DMS153 treated with DMSO at 0.1 percent for 48 hours (cell line): ENCODE measurements at regions not wholly inside any gene's neighbourhood (a gene's known extent, or its start where the extent isn't known, plus 50 kb on each side); places are given as distances from the start of the nearest gene placed in this dataset.
A peak's percentile ranks its signal among the peaks of the same experiment; 100 is the strongest.

ENCODE experiments used
- DNase-seq: peaks from one replicate; lab custom pipeline; 2025; ENCODE audit not compliant: unreplicated experiment; lab: John Stamatoyannopoulos, UW

DNA sequence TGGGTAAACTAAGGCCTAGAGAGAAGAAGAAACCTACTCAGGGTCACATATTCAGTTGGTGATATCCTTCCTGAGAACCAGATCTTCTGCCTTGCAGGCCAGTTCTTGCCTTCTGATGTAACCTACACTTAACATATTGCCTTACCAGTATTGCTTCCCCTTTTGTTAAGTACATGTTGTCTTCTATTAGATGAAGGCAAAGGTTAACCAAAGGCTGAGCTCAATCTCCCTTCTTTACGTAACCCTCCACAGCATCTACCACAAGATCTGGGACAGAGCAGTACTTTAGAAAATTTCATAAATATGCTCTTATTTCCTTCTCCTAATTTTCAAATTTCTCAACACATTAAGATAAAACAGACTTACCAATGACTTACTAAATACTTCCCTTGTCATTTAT lies 474.4 kb downstream of the SH2D1A start:
- DNase-seq = no peak

GRCh38 chrX:124827258-124827845 lies 481.0 kb downstream of the SH2D1A start:
- no peak for DNase-seq

DNA sequence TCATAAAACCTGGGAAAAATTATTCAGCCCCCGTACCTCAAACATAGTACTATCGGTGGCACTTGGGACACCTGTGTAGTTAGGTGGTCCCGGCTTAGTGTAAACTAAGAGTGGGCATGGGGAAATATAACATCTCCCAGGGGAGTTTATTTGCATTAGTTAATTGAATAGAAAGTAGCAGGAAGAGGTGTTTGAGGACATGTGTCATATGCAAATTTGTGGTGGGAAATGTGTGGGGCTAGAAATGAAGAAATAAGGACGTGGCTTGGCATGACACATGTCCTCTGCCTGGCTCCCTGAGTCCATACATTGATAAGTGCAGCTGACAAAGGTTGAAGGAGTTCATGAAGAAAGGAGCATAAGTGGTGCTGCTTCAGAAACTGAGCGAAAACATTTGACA lies 483.6 kb downstream of the SH2D1A start:
- DNase-seq = no peak

DNA sequence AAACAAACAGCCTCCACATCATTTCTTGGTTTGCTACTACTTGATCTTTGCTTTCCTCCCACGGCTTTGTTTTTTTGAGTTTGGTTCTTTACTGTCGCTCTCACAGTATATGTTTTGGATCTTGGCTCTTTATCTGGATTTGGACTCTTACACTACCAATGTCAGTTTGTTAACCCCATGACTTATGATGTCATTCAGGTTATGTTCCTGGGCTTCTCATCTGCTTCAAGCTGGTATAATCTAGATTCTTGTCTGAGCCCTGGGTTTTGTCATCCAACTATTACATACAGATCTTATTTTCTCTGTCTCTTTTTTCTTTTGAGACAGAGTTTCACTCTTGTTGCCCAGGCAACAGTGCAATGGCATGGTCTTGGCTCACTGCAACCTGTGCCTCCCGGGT lies 482.9 kb upstream of the TEX13C start:
- no peak for DNase-seq

DNA sequence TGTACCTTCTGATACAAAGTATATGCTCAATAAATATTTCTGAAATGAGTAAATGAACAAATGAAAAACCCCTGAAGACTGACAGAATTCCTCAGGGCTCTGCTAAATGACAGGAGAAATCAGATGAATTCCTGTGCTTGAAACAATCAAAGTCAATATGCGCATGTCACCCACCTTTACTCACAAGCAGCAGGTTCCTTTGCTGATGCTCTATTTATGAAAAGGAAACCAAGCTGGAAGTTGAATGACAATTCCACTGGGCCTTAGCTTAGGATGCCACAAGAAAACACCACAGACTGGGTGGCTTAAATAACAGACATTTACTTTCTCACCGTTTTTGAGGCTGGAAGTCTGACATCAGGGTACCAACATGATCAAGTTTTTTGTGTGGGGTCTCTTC lies 477.5 kb upstream of the TEX13C start:
- DNase-seq = no peak

GRCh38 chrX:124860736-124861135 lies 458.9 kb upstream of the TEX13C start:
- DNase-seq = no peak

DNA sequence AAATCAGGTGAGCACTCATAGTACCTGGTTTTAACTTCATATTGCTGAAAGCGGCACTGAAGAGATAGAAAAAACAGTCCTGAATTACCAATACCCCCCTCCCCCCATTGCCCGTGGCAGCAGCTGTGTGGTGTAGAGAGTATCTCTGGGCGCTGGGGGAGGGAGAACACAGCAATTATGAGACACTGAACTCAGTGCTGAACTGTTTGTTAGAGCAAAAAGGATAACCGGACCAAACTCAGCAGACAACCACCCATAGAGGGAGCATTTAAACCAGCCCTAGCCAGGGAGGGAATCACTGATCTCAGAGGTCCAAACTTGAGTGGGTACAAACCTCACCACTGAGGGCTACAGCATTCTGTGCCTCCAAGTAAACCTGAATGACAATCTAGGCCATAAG lies 457.4 kb upstream of the TEX13C start:
- DNase-seq = no peak

- no peak for DNase-seq
Measured at GRCh38 chrX:124863303-124863702, 456.4 kb upstream of the TEX13C start.

DNA sequence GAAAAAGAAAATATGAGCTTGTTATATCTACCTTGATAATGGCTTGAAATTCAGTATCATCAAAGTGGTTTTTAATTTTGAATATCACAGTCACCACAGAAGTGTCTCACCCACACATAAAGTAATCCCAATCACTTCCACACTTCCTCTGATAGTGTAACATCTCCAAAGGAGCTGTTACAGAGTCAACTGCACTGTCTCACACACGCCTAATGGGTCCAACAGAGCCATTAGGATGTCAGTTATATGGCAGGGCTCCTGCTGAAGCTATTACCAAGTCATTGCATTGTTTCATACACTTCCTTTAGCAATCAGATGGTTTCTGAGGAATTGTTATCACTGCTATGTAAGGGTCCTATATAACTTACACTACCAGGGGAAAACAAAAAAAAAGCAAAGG lies 432.1 kb upstream of the TEX13C start:
- DNase-seq = no peak

DNA sequence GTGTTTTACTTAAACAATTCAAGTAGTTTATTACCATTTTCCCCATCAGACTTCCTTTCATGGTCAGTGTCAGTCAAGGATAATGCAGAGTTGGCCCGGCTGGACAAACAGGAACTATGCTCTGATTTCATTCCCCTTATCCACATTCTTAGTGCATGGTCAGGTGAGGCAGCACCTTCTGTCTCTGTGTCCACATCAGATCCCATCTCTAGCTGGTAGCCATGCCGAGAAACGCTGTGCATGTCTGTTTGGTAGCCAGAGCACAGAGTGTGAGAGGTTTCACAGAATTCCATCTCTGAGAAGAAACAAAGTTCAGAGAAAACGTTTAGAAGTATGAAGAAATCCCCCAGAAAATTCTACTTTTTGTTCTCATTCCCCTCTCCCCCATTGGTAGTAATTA lies 423.7 kb upstream of the TEX13C start:
- no peak for DNase-seq

GRCh38 chrX:124902953-124903352 lies 416.7 kb upstream of the TEX13C start:
- no peak for DNase-seq

GRCh38 chrX:124910611-124911010 lies 409.1 kb upstream of the TEX13C start:
- no peak for DNase-seq

DNA sequence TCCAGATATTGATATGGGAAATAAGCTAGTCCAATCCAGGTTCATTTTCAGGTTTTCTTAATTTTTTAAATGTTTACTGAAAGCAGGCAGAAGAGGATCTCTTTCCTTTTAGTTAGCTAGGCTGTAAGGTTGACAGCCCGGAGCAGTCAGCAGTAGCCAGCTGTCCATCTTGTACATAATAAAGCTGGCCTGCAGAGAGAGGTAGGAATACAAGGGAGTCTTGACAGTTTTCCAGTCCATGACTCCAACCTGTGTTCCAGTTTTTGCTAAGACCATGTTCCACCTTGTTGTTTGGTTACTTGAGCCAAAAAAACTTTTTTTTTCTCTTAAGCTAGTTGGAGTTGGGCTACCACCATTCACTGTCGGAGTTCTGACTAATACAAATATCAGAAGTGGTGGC lies 402.7 kb upstream of the TEX13C start:
- no peak for DNase-seq

GRCh38 chrX:124925681-124926080 lies 394.0 kb upstream of the TEX13C start:
- DNase-seq = peak; percentile 19

DNA sequence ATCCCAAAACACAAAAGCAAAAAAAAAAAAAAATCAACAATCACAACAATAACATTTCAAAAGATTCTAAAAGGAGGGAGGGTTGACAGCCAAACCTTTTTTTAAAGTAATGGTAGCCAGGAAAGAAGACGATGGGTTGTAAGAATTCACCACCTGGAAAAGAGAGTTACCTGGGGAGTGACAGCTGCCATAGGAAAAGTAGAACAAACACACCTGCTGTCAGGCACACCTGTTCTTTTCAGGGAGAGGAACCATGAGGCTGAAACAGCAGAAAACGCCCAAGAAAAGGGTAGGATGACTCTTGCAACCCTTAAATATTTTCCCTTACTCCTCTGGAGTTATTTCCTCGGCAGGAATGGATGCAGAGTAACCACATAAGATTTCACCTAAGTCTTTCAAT lies 388.4 kb upstream of the TEX13C start:
- peak; percentile 57 for DNase-seq

DNA sequence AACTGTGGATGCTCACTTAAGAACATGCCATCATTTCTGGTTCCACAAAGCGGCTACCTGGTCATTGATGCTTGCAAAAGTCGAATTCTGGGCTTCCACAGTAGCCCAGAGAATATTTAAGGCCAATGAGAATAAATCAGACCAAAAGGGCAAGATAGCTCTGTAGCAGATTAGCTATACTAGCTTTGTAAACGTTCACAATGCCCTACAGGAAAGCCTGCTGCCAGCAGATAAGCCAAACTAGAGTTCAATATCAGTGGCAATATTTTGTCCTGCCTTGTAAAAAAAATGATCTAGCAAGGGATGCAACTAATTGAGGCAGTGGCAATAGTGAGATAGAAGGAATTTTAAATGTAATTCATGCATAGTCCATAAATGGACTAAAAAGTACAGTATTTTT lies 387.7 kb upstream of the TEX13C start:
- no peak for DNase-seq

DNA sequence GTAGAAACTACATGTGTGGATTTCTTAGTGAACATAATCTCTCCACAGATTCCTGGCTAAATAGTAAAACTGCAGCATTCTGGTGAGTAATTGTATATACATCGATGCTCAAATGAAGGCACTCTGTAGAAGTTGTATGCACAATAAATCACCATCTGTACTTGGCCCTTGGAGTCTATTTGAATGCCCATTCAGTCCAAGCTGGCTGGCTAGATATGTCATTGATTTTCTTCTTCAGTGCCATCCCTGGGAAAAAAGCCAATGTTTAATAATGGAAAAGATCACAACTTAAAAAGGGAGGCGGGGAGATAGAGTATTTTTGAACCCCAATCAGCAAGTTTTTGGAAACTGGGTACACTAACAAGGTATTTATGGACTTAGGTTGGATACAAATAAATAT lies 381.0 kb upstream of the TEX13C start:
- DNase-seq = no peak

GRCh38 chrX:124940531-124940930 lies 379.1 kb upstream of the TEX13C start:
- no peak for DNase-seq

DNA sequence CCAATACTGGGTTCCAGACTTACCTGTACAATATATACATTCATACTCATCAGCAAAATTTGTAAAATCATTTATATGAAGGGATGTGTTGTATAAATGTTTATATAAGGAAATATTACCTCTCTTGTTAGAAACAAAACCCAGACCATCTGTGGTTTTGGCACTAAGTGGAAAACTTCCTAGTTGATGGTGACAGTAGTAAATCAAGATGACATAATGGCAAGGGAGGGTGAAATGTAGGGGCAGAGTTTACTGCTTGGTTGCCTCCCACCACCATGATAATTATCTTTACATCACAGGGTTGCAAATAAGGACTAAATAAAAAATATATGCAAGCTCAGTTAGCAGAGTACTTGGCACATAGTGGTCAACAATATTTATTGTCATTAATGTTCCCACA lies 365.3 kb upstream of the TEX13C start:
- DNase-seq = no peak

- no peak for DNase-seq
Measured at GRCh38 chrX:124960454-124960853, 359.2 kb upstream of the TEX13C start.

DNA sequence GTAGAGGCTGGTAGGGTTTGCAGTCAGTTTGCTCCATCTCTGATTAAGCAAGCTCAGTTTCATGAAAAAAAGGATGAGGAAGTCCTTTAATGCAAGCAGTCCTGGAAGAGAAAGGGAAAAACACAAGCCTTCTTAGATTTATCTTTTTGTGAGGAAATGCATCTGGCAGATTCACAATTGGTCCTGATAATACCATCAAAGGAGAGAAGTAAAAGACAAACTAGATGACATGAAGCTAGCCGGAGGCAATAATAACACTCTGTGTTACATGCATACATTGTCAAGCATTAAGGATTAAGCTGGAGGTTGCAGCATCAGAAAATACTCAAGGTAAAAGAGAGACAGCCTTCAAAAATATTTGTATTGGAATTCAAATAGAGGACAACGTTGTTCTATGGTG lies 356.0 kb upstream of the TEX13C start, which contains the start of gene TENM1:
TENM1 (minus strand) TSS at position 101 of the 400 bp plus-strand sequence.
- no peak for DNase-seq

GRCh38 chrX:124975456-124975855 lies 344.2 kb upstream of the TEX13C start:
- no peak for DNase-seq

- no peak for DNase-seq
Measured at GRCh38 chrX:124981420-124981819, 338.3 kb upstream of the TEX13C start.
